ENCODE measurements at regions not wholly inside any gene's neighbourhood (a gene's known extent, or its start where the extent isn't known, plus 50 kb on each side); places are given as distances from the start of the nearest gene placed in this dataset.

DNA sequence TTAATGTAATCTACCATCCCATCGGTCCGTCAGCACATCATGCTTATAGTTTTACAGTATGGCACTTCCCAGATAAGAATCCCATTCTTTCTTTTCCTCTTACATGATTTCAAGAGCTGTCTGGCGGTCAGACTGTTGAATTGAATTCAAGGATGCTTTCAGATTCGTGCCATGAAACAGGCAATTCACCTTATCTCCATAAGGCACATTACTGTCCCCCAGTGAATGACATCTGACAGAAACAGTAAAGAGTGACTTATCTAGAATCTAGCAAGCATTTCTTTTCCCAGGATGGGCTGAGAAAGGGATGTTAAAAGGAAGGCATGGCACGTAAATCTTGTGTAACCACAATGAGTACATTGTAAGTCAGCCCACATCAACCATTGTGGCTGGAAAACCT is 61.1 kb upstream of the SEM1 start:
- DNase-seq (ENCODE audit: low read depth in 1 of 2, low spot score in 1 of 2), result no peak
- Histone ChIP-seq H3K27me3 (ENCODE audit: insufficient read depth, poor library complexity, severe bottlenecking) (no peaks in the 10 kb centered on the region), H3K4me3 (replicated peaks; ENCODE audit: insufficient read depth, low read length) (no peak overlapping the region), H3K27ac (replicated peaks) (no peak overlapping the region)
- no peak for TF ChIP-seq SPI1 (IDR thresholded peaks at IDR 0.05; ENCODE audit: borderline replicate concordance, low read depth)
- TF ChIP-seq, protein P1, sequence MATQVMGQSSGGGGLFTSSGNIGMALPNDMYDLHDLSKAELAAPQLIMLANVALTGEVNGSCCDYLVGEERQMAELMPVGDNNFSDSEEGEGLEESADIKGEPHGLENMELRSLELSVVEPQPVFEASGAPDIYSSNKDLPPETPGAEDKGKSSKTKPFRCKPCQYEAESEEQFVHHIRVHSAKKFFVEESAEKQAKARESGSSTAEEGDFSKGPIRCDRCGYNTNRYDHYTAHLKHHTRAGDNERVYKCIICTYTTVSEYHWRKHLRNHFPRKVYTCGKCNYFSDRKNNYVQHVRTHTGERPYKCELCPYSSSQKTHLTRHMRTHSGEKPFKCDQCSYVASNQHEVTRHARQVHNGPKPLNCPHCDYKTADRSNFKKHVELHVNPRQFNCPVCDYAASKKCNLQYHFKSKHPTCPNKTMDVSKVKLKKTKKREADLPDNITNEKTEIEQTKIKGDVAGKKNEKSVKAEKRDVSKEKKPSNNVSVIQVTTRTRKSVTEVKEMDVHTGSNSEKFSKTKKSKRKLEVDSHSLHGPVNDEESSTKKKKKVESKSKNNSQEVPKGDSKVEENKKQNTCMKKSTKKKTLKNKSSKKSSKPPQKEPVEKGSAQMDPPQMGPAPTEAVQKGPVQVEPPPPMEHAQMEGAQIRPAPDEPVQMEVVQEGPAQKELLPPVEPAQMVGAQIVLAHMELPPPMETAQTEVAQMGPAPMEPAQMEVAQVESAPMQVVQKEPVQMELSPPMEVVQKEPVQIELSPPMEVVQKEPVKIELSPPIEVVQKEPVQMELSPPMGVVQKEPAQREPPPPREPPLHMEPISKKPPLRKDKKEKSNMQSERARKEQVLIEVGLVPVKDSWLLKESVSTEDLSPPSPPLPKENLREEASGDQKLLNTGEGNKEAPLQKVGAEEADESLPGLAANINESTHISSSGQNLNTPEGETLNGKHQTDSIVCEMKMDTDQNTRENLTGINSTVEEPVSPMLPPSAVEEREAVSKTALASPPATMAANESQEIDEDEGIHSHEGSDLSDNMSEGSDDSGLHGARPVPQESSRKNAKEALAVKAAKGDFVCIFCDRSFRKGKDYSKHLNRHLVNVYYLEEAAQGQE (IDR thresholded peaks at IDR 0.05; ENCODE audit: insufficient replicate concordance, low read depth), result no peak
- no peak for TF ChIP-seq POLR2AphosphoS5 (IDR thresholded peaks at IDR 0.05; ENCODE audit: low read depth)
- TF ChIP-seq, protein P2, sequence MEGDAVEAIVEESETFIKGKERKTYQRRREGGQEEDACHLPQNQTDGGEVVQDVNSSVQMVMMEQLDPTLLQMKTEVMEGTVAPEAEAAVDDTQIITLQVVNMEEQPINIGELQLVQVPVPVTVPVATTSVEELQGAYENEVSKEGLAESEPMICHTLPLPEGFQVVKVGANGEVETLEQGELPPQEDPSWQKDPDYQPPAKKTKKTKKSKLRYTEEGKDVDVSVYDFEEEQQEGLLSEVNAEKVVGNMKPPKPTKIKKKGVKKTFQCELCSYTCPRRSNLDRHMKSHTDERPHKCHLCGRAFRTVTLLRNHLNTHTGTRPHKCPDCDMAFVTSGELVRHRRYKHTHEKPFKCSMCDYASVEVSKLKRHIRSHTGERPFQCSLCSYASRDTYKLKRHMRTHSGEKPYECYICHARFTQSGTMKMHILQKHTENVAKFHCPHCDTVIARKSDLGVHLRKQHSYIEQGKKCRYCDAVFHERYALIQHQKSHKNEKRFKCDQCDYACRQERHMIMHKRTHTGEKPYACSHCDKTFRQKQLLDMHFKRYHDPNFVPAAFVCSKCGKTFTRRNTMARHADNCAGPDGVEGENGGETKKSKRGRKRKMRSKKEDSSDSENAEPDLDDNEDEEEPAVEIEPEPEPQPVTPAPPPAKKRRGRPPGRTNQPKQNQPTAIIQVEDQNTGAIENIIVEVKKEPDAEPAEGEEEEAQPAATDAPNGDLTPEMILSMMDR (IDR thresholded peaks at IDR 0.05; ENCODE audit: insufficient read depth, low read length), result no peak
- TF ChIP-seq GABPA (IDR thresholded peaks at IDR 0.05; ENCODE audit: low read depth), result no peak

DNA sequence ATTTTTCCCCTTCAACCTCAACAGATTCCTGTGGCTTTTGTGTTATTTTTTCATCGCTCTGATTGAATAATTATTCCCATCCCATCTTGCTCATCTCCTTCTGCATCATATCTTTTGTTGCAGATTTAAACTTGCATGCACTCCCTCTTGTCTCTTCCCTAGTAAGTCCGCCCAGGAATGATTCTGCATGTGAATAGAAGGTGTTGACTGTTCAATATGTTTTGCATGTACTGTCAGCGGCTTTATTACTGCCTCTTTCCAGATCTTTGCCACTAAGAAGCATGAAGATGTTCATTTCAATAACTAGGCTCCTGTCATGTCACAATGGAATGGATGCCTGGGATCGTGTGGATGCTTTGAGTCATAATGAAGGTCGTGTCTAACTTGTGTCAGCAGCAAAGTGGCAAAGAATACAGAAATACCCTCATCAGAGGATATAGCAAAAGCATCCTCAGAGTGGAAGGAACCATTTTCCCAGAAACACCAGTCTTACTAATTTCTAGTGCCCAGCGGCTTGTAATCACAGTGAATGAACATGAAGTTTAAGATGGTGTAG is 62.6 kb upstream of the SEM1 start:
- Histone ChIP-seq H3K27me3 (ENCODE audit: insufficient read depth, poor library complexity, severe bottlenecking) (no peaks in the 10 kb centered on the region), H3K27ac (replicated peaks) (no peak overlapping the region), H3K4me3 (replicated peaks; ENCODE audit: insufficient read depth, low read length) (no peak overlapping the region)
- DNase-seq (ENCODE audit: low read depth in 1 of 2, low spot score in 1 of 2), result no peak
- TF ChIP-seq GABPA (IDR thresholded peaks at IDR 0.05; ENCODE audit: low read depth), result no peak
- TF ChIP-seq, protein P2 (IDR thresholded peaks at IDR 0.05; ENCODE audit: insufficient read depth, low read length), result no peak
- TF ChIP-seq POLR2AphosphoS5 (IDR thresholded peaks at IDR 0.05; ENCODE audit: low read depth), result no peak
- TF ChIP-seq, protein P1 (IDR thresholded peaks at IDR 0.05; ENCODE audit: insufficient replicate concordance, low read depth), result no peak
- no peak for TF ChIP-seq SPI1 (IDR thresholded peaks at IDR 0.05; ENCODE audit: borderline replicate concordance, low read depth)

DNA sequence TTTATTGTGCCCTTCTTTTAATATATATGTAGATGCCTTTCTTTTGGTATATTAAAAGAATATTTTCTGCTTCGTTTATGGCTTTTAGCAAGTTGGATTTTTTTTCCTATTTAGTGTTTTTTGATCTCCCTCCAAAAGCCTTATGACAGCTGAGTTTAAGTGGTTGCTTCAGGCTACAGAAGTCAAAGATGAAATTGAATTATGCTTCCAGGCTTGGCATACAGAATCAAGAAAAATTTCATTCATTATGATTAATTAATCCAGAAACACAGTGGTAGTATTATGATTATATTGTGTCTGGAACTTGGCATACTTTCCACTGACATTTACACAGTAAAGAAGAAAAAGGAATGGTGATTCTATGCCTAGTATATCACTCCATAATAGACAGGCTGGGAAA is 63.8 kb upstream of the SEM1 start:
- Histone ChIP-seq H3K27ac (replicated peaks) (no peak overlapping the region), H3K27me3 (ENCODE audit: insufficient read depth, poor library complexity, severe bottlenecking) (no peaks in the 10 kb centered on the region), H3K4me3 (replicated peaks; ENCODE audit: insufficient read depth, low read length) (no peak overlapping the region)
- no peak for DNase-seq (ENCODE audit: low read depth in 1 of 2, low spot score in 1 of 2)
- TF ChIP-seq, protein P2 (IDR thresholded peaks at IDR 0.05; ENCODE audit: insufficient read depth, low read length), result no peak
- TF ChIP-seq GABPA (IDR thresholded peaks at IDR 0.05; ENCODE audit: low read depth) (no peak), SPI1 (IDR thresholded peaks at IDR 0.05; ENCODE audit: borderline replicate concordance, low read depth) (no peak), POLR2AphosphoS5 (IDR thresholded peaks at IDR 0.05; ENCODE audit: low read depth) (no peak)

DNA sequence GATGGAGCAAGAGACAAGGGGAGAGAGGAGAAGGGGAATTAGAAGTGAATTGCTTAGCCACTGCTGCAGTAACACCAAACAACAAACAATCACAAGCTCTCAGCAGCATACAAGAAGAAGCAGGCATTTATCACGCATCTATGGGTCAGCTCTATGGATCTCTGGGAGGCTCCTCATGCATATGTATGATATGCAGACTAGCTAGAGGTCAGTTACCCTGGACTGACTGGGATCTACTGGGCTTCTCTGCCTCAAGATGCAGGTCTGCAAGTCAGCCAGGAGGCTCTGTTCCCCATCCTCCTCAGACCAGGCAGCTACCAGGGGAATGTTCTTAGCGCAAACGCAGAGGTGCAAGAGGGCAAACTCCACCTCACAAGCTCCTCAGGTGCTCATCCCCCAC is 64.7 kb upstream of the SEM1 start:
- H3K4me3 ChIP-seq (replicated peaks; ENCODE audit: insufficient read depth, low read length), result no peak overlapping the region
- TF ChIP-seq, protein P1 (IDR thresholded peaks at IDR 0.05; ENCODE audit: insufficient replicate concordance, low read depth), result no peak
- TF ChIP-seq POLR2AphosphoS5 (IDR thresholded peaks at IDR 0.05; ENCODE audit: low read depth), result no peak
- no peak for TF ChIP-seq SPI1 (IDR thresholded peaks at IDR 0.05; ENCODE audit: borderline replicate concordance, low read depth)
- TF ChIP-seq GABPA (IDR thresholded peaks at IDR 0.05; ENCODE audit: low read depth), result no peak
- TF ChIP-seq, protein P2 (IDR thresholded peaks at IDR 0.05; ENCODE audit: insufficient read depth, low read length), result no peak
- DNase-seq (ENCODE audit: low read depth in 1 of 2, low spot score in 1 of 2), result no peak
- H3K27ac ChIP-seq (replicated peaks), result no peak overlapping the region
- H3K27me3 ChIP-seq (ENCODE audit: insufficient read depth, poor library complexity, severe bottlenecking), result peaks cover 3% of the 10 kb centered on the region

Measured in HL-60 (cell line).